ENCODE measurements at regions not wholly inside any gene's neighbourhood (a gene's known extent, or its start where the extent isn't known, plus 50 kb on each side); places are given as distances from the start of the nearest gene placed in this dataset.

GRCh38 chr12:131192951-131193350 is 239.2 kb downstream of the ADGRD1 start:
- no peak for TF ChIP-seq CTCF (IDR thresholded peaks at IDR 0.05)
- no peak for TF ChIP-seq POLR2A (IDR thresholded peaks at IDR 0.05)

All from adrenal gland (tissue), 5 donors.